IMR-90 (cell line): ENCODE measurements at regions not wholly inside any gene's neighbourhood (a gene's known extent, or its start where the extent isn't known, plus 50 kb on each side); places are given as distances from the start of the nearest gene placed in this dataset.

Experiments used
- ATAC-seq: fragments of 200-7000 bp; cut with Tn5 transposase; 2 replicates; pipeline ENCODE4 v1.9.1; 2020; ENCODE audit warnings: low read depth, mild to moderate bottlenecking, moderate library complexity
- BruUV-seq: library from RNA; stranded (reverse); fragments of 400-500 nt; replicated peaks from 2 replicates; lab custom pipeline; 2021; lab: Mats Ljungman, UMichigan
- CTCF ChIA-PET: fragments of 300-600 bp; formaldehyde crosslinking; extraction: SDS; loops from one replicate; lab custom pipeline; 2021; ENCODE audit warnings: antibody characterized with exemption; lab: Yijun Ruan, JAX
- POLR2A ChIA-PET: fragments of 300-600 bp; sonication (Branson Sonifier 250); formaldehyde crosslinking; loops from one replicate; lab custom pipeline; 2022; ENCODE audit warnings: antibody characterized with exemption; ENCODE audit not compliant: unreplicated experiment; lab: Charles Lee
- DNase-seq: peaks from one replicate; pipeline ENCODE4 v3.0.0; 2013
- H2AFZ ChIP-seq: replicated peaks from 2 replicates; pipeline ENCODE3; 2013; ENCODE audit warnings: low read length, mild to moderate bottlenecking; ENCODE audit not compliant: poor library complexity
- H2AK5ac ChIP-seq: 2 replicates; pipeline ENCODE4 v1.6.1; 2013; ENCODE audit warnings: low read depth, low read length, inconsistent platforms
- H2AK9ac ChIP-seq: replicated peaks from 2 replicates; pipeline ENCODE3; 2013; ENCODE audit warnings: mild to moderate bottlenecking, low read depth, low read length, moderate library complexity; ENCODE audit not compliant: poor library complexity
- H2BK120ac ChIP-seq: 2 replicates; pipeline ENCODE4 v1.6.1; 2013; ENCODE audit warnings: low read depth, low read length, inconsistent platforms
- H2BK15ac ChIP-seq: 3 replicates; pipeline ENCODE4 v1.6.1; 2013; ENCODE audit warnings: low read depth, low read length, inconsistent platforms
- H2BK20ac ChIP-seq: 2 replicates; pipeline ENCODE4 v1.6.1; 2013; ENCODE audit warnings: low read depth, mild to moderate bottlenecking, inconsistent platforms, low read length, moderate library complexity
- H2BK5ac ChIP-seq: 2 replicates; pipeline ENCODE4 v1.6.1; 2013; ENCODE audit warnings: mild to moderate bottlenecking, low read depth, low read length, inconsistent platforms; ENCODE audit not compliant: poor library complexity, severe bottlenecking
- H3K14ac ChIP-seq: replicated peaks from 2 replicates; pipeline ENCODE4 v1.6.1; 2013; ENCODE audit warnings: low read depth, low read length, inconsistent platforms
- H3K18ac ChIP-seq: 2 replicates; pipeline ENCODE4 v1.6.1; 2013; ENCODE audit warnings: low read depth, low read length, control low read depth
- H3K23ac ChIP-seq: 2 replicates; pipeline ENCODE4 v1.6.1; 2013; ENCODE audit warnings: low read depth, low read length, inconsistent platforms
- H3K27ac ChIP-seq: 2 replicates; pipeline ENCODE4 v1.5.1; 2013; ENCODE audit warnings: mild to moderate bottlenecking, control low read depth, low read length; ENCODE audit not compliant: insufficient read depth
- H3K27me3 ChIP-seq: 2 replicates; pipeline ENCODE4 v1.6.1; 2013; ENCODE audit warnings: low read length; ENCODE audit not compliant: control insufficient read depth, insufficient read depth
- H3K36me3 ChIP-seq: 2 replicates; pipeline ENCODE4 v1.6.1; 2013; ENCODE audit warnings: low read length, mixed read lengths; ENCODE audit not compliant: control insufficient read depth, insufficient read depth
- H3K4ac ChIP-seq: 2 replicates; pipeline ENCODE4 v1.6.1; 2013; ENCODE audit warnings: low read depth, low read length, inconsistent platforms
- H3K4me1 ChIP-seq: 2 replicates; pipeline ENCODE4 v1.6.1; 2013; ENCODE audit warnings: low read length, mixed read lengths; ENCODE audit not compliant: control insufficient read depth, insufficient read depth
- H3K4me2 ChIP-seq: 2 replicates; pipeline ENCODE4 v1.6.1; 2013; ENCODE audit warnings: low read depth, mild to moderate bottlenecking, control low read depth, low read length, moderate library complexity
- H3K4me3 ChIP-seq: 2 replicates; pipeline ENCODE4 v1.5.1; 2013; ENCODE audit warnings: low read depth, mild to moderate bottlenecking, control low read depth, low read length, moderate library complexity; ENCODE audit not compliant: insufficient read depth
- H3K56ac ChIP-seq: 2 replicates; pipeline ENCODE4 v1.6.1; 2013; ENCODE audit warnings: low read length, inconsistent platforms; ENCODE audit not compliant: insufficient read depth; ENCODE audit errors: extremely low read depth
- H3K79me1 ChIP-seq, 2 experiments: 2 replicates each; pipeline ENCODE4 v1.6.1; 2013; ENCODE audit warnings: low read length in 2 of 2, inconsistent platforms in 1 of 2, low read depth in 1 of 2
- H3K9ac ChIP-seq: 2 replicates; pipeline ENCODE4 v1.6.1; 2013; ENCODE audit warnings: low read depth, low read length, control low read depth
- H3K9me1 ChIP-seq: 2 replicates; pipeline ENCODE4 v1.6.1; 2013; ENCODE audit warnings: low read length, inconsistent platforms; ENCODE audit not compliant: insufficient read depth
- H3K9me3 ChIP-seq: 2 replicates; pipeline ENCODE4 v1.6.1; 2013; ENCODE audit warnings: low read length; ENCODE audit not compliant: control insufficient read depth, insufficient read depth
- H4K20me1 ChIP-seq: 2 replicates; pipeline ENCODE4 v1.6.1; 2013; ENCODE audit warnings: low read length, inconsistent platforms; ENCODE audit not compliant: insufficient read depth
- H4K5ac ChIP-seq: 2 replicates; pipeline ENCODE4 v1.6.1; 2013; ENCODE audit warnings: mild to moderate bottlenecking, low read depth, low read length, control low read depth
- H4K8ac ChIP-seq, 2 experiments: 2 replicates each; pipeline ENCODE4 v1.6.1; 2013; ENCODE audit warnings: low read depth in 2 of 2, low read length in 2 of 2, control low read depth in 1 of 2, inconsistent platforms in 1 of 2
- H4K91ac ChIP-seq: 2 replicates; pipeline ENCODE4 v1.6.1; 2013; ENCODE audit warnings: low read depth, low read length, inconsistent platforms; ENCODE audit not compliant: insufficient read depth
- BHLHE40 ChIP-seq: fragments of 150-350 bp; IDR thresholded peaks from 2 replicates; pipeline ENCODE4 v1.6.1; 2016; ENCODE audit warnings: mild to moderate bottlenecking, low read depth, low read length
- CEBPB ChIP-seq: IDR thresholded peaks from 2 replicates; pipeline ENCODE4 v1.6.1; 2012; ENCODE audit warnings: low read depth, low read length, improper control_type of control experiment
- CHD1 ChIP-seq: IDR thresholded peaks from 2 replicates; pipeline ENCODE4 v1.6.1; 2012; ENCODE audit warnings: low read depth, low read length, improper control_type of control experiment
- ELK1 ChIP-seq: fragments of 150-350 bp; IDR thresholded peaks from 2 replicates; pipeline ENCODE4 v1.6.1; 2016; ENCODE audit warnings: low read depth, mild to moderate bottlenecking, low read length, moderate library complexity, borderline replicate concordance
- MAZ ChIP-seq: IDR thresholded peaks from 2 replicates; pipeline ENCODE4 v1.6.1; 2012; ENCODE audit warnings: low read depth, mild to moderate bottlenecking, low read length, improper control_type of control experiment, moderate library complexity, borderline replicate concordance
- POLR2A ChIP-seq: IDR thresholded peaks from 2 replicates; pipeline ENCODE4 v1.6.1; 2012; ENCODE audit warnings: mild to moderate bottlenecking, low read depth, low read length
- RAD21 ChIP-seq: IDR thresholded peaks from 2 replicates; pipeline ENCODE4 v1.6.1; 2012; ENCODE audit warnings: low read length, improper control_type of control experiment
- RCOR1 ChIP-seq: IDR thresholded peaks from 2 replicates; pipeline ENCODE4 v1.6.1; 2012; ENCODE audit warnings: mild to moderate bottlenecking, low read length, improper control_type of control experiment; ENCODE audit not compliant: insufficient replicate concordance
- RFX5 ChIP-seq: IDR thresholded peaks from 2 replicates; pipeline ENCODE4 v1.8.0; 2012; ENCODE audit warnings: low read depth, mild to moderate bottlenecking, low read length, moderate library complexity
- SMC3 ChIP-seq: fragments of 150-350 bp; IDR thresholded peaks from 2 replicates; pipeline ENCODE4 v1.6.1; 2016; ENCODE audit warnings: low read depth, mild to moderate bottlenecking, antibody characterized with exemption, low read length, moderate library complexity
- whole genome bisulfite sequencing, 2 experiments: methylation state at CpG; one replicate each; pipeline versions ENCODE4 v1.1.5 to v1.1.7; 2013; ENCODE audit warnings: missing lambda C conversion rate in 2 of 2; ENCODE audit not compliant: insufficient read length in 1 of 2; ENCODE audit errors: extremely low coverage in 2 of 2; 5-methylcytosine and 5-hydroxymethylcytosine counted together
- dilution Hi-C: fragments of 300-500 bp; cut with HindIII; formaldehyde crosslinking; loops from one replicate; pipeline ENCODE4 v1.14.3; 2018; ENCODE audit warnings: low sequenced_read_pairs; ENCODE audit not compliant: unreplicated experiment
- in situ Hi-C: fragments of 300-500 bp; cut with MboI; formaldehyde crosslinking; loops from 3 replicates; pipeline ENCODE4 v1.14.3; 2019; ENCODE audit warnings: low sequenced_read_pairs, inconsistent platforms, mixed read lengths
- intact Hi-C: fragments of 100-400 bp; cut with micrococcal nuclease; formaldehyde crosslinking; loops from 2 replicates; pipeline ENCODE4 v1.10.0; 2022

- intact Hi-C loops: no loop called here
- H3K79me1 ChIP-seq: no peaks in the 10 kb centered on the region
- in situ Hi-C loops: no loop called here
Observed at GRCh38 chr1:22233222-22233621, 90.3 kb upstream of the WNT4 start.

More at GRCh38 chr1:22233222-22233621, 90.3 kb upstream of the WNT4 start:
- H3K4me3 ChIP-seq: no peak overlapping the region
- no peak overlapping the region for H2BK120ac ChIP-seq
- H2BK5ac ChIP-seq: no peak overlapping the region
- no peak overlapping the region for H3K4me2 ChIP-seq
- 70% methylated on average over 2 of the region's 5 CpGs; no CpG with 5 or more reads in 1 of the 2 experiments for WGBS, 2 experiments
- H3K14ac ChIP-seq: no peak overlapping the region
- no peak overlapping the region for H2BK20ac ChIP-seq
- no TSS peak for BruUV-seq
- ATAC-seq: no peak
- no peaks in the 10 kb centered on the region for H3K4me1 ChIP-seq
- dilution Hi-C loops: no loop called here
- no peak overlapping the region for H2AK9ac ChIP-seq
- H4K5ac ChIP-seq: no peak overlapping the region
- no peaks in the 10 kb centered on the region for H3K9me1 ChIP-seq
- no peak overlapping the region for H3K23ac ChIP-seq
- no peak overlapping the region for H4K91ac ChIP-seq
- POLR2A ChIA-PET: no interaction called here
- no peak overlapping the region for H2BK15ac ChIP-seq
- H3K9me3 ChIP-seq: no peaks in the 10 kb centered on the region
- no peak overlapping the region for H3K56ac ChIP-seq
- H3K36me3 ChIP-seq: no peaks in the 10 kb centered on the region
- no peak overlapping the region for H3K18ac ChIP-seq
- DNase-seq: no peak
- H3K27me3 ChIP-seq: peaks cover 54% of the 10 kb centered on the region
- no peak overlapping the region for H3K4ac ChIP-seq
- TF ChIP-seq CEBPB: no peak
- TF ChIP-seq SMC3: no peak
- TF ChIP-seq CHD1: no peak
- TF ChIP-seq RFX5: no peak
- no peak for TF ChIP-seq ELK1
- TF ChIP-seq POLR2A: no peak
- TF ChIP-seq RAD21: no peak
- TF ChIP-seq RCOR1: no peak
- TF ChIP-seq MAZ: no peak
- TF ChIP-seq BHLHE40: no peak
- CTCF ChIA-PET: no interaction called here
- H4K20me1 ChIP-seq: no peaks in the 10 kb centered on the region; the same call in 1 of the 2 replicates
- no peak overlapping the region for H4K8ac ChIP-seq
- no peak overlapping the region for H3K9ac ChIP-seq
- H2AK5ac ChIP-seq: no peak overlapping the region
- H3K27ac ChIP-seq: no peak overlapping the region
- no peak overlapping the region for H2AFZ ChIP-seq
